ENCODE measurements at regions not wholly inside any gene's neighbourhood (a gene's known extent, or its start where the extent isn't known, plus 50 kb on each side); places are given as distances from the start of the nearest gene placed in this dataset.
"Not testable (repeated sequence)": the region's sequence is repeated elsewhere in the genome, so short reads cannot be mapped to it uniquely, and the experiment has no call there.

DNA sequence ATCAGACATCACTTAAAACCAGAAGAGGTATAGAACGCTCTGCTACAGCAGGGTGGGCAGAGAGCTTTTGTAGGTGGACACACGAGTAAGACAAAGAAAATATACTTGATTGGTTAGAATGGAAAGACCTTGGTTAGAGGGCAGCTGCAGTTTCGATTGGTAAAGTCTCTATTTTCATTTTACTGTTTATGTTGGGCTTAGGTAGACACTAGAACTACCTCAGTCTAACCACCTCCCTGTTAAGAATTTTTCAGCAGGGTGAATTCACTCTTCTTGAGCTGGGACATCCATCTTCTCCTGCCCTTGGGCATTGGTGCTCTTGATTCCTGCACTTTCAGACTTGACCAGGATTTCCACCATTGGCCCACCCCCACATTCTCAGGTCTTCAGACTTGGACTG, 116.3 kb downstream of the BASP1 start:
- no peak for TF ChIP-seq CTCF (IDR thresholded peaks at IDR 0.05; ENCODE audit: insufficient read depth, low read depth, low read length)
- Histone ChIP-seq H3K27me3 (ENCODE audit: control insufficient read depth, insufficient read depth, low read length) (no peaks in the 10 kb centered on the region; the same call in 1 of the 2 replicates), H3K4me3 (ENCODE audit: low read depth, low read length) (no peak overlapping the region), H3K36me3 (ENCODE audit: control insufficient read depth, insufficient read depth, low read length) (no peaks in the 10 kb centered on the region)
- DNase-seq (ENCODE audit: low read depth), result no peak
- ChIA-PET CTCF (interaction anchor here (1.0 kb wide), 1 partner anchor 60 kb away, joined by 3 read pairs; no protein-coding TSS in a partner anchor), POLR2A (no interaction called here)

DNA sequence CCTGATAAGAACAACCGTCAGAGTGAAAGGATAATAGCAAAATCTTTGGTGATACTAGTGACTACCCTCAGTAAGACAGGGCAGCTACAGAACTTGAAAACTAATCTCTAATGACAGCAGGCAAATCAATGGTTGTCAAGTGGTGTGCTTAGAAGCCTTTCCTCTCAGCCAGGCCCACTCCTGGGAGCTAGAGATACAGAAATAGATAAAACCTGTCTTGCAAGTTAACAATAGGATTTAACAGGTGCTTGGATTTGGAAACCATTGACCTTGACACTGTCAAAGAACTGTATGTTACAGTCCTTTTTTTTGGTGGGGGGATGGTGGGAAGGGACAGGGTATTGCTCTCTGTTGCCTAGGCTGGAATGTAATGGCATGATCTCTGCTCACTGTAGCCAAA, 118.6 kb downstream of the BASP1 start:
- ChIA-PET CTCF (interaction anchor here (1.5 kb wide), 1 partner anchor 9 kb away, joined by 3 read pairs; no protein-coding TSS in a partner anchor), POLR2A (no interaction called here)
- Histone ChIP-seq H3K36me3 (ENCODE audit: control insufficient read depth, insufficient read depth, low read length) (no peaks in the 10 kb centered on the region), H3K4me3 (ENCODE audit: low read depth, low read length) (no peak overlapping the region), H3K27me3 (ENCODE audit: control insufficient read depth, insufficient read depth, low read length) (no peaks in the 10 kb centered on the region; the same call in 1 of the 2 replicates)
- TF ChIP-seq CTCF (IDR thresholded peaks at IDR 0.05; ENCODE audit: insufficient read depth, low read depth, low read length), result no peak
- DNase-seq (ENCODE audit: low read depth), result no peak

DNA sequence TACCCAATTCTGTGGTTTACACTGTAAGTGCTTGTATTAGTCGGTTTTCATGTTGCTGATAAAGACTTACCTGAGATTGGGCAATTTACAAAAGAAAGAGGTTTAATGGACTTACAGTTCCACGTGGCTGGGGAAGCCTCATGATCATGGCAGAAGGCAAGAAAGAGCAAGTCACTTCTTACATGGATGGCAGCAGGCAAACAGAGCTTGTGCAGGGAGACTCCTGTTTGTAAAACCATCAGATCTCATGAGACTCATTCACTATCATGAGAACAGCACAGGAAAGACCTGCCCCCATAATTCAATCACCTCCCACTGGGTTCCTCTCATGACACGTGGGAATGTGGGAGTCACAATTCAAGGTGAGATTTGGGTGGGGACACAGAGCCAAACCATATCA, 119.3 kb downstream of the BASP1 start:
- POLR2A ChIA-PET; H3K36me3 ChIP-seq (ENCODE audit: control insufficient read depth, insufficient read depth, low read length); DNase-seq (ENCODE audit: low read depth); H3K27me3 ChIP-seq (ENCODE audit: control insufficient read depth, insufficient read depth, low read length); H3K4me3 ChIP-seq (ENCODE audit: low read depth, low read length): not testable (repeated sequence)
- CTCF ChIA-PET, result interaction anchor here (1.5 kb wide), 1 partner anchor 8 kb away, joined by 3 read pairs; no protein-coding TSS in a partner anchor

DNA sequence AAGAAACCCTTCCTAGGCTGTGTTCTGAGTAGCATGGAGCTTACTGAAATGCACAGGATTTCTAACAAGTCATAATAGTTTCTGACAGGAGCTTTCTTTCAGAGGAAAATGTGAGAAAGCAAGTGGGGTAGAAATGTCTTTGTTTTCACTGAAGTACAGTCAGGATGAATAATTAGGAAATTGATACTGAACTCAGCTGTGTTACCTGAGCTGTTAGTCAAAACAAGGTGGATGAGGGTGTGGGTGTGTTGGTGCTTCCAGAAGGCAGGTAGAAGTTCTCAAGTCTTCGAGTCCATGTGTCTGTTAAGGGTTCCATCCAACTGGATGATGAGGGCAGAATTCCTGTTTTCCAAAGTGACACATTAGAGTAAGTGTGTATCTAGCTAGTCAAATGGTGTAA, 122.4 kb downstream of the BASP1 start:
- ChIA-PET POLR2A (no interaction called here), CTCF (no interaction called here)
- no peak for TF ChIP-seq CTCF (IDR thresholded peaks at IDR 0.05; ENCODE audit: insufficient read depth, low read depth, low read length)

GRCh38 chr5:17340379-17340778, 122.9 kb downstream of the BASP1 start:
- no peak for DNase-seq (ENCODE audit: low read depth)
- Histone ChIP-seq H3K4me3 (ENCODE audit: low read depth, low read length) (no peak overlapping the region), H3K27me3 (ENCODE audit: control insufficient read depth, insufficient read depth, low read length) (no peaks in the 10 kb centered on the region; the same call in 1 of the 2 replicates), H3K36me3 (ENCODE audit: control insufficient read depth, insufficient read depth, low read length) (no peaks in the 10 kb centered on the region)
- POLR2A ChIA-PET, result no interaction called here
- no peak for TF ChIP-seq CTCF (IDR thresholded peaks at IDR 0.05; ENCODE audit: insufficient read depth, low read depth, low read length)
- CTCF ChIA-PET, result no interaction called here

More for the DNA sequence above, 122.4 kb downstream of the BASP1 start:
- H3K27me3 ChIP-seq (ENCODE audit: control insufficient read depth, insufficient read depth, low read length), result no peaks in the 10 kb centered on the region; the same call in 1 of the 2 replicates
- no peak for DNase-seq (ENCODE audit: low read depth)
- no peak overlapping the region for H3K4me3 ChIP-seq (ENCODE audit: low read depth, low read length)
- H3K36me3 ChIP-seq (ENCODE audit: control insufficient read depth, insufficient read depth, low read length), result no peaks in the 10 kb centered on the region

GRCh38 chr5:17340819-17341218, 123.4 kb downstream of the BASP1 start:
- ChIA-PET POLR2A (no interaction called here), CTCF (no interaction called here)
- DNase-seq (ENCODE audit: low read depth), result no peak
- no peak overlapping the region for H3K4me3 ChIP-seq (ENCODE audit: low read depth, low read length)
- no peak for TF ChIP-seq CTCF (IDR thresholded peaks at IDR 0.05; ENCODE audit: insufficient read depth, low read depth, low read length)
- H3K27me3 ChIP-seq (ENCODE audit: control insufficient read depth, insufficient read depth, low read length), result no peaks in the 10 kb centered on the region; the same call in 1 of the 2 replicates
- H3K36me3 ChIP-seq (ENCODE audit: control insufficient read depth, insufficient read depth, low read length), result no peaks in the 10 kb centered on the region

Measured in BJ (cell line).